Prostate gland (tissue), 2 donors: ENCODE measurements at regions not wholly inside any gene's neighbourhood (a gene's known extent, or its start where the extent isn't known, plus 50 kb on each side); places are given as distances from the start of the nearest gene placed in this dataset.

Experiments used
- DNase-seq: peaks from one replicate; pipeline ENCODE4 v3.0.0-alpha.2; 2019; ENCODE audit warnings: low spot score
- H3K27ac ChIP-seq, 2 donors: fragments of 200-600 bp; sonication (generic); 2 replicates each; pipeline ENCODE4 v1.5.1; 2017 to 2019
- H3K27me3 ChIP-seq: fragments of 200-600 bp; sonication (generic); replicated peaks from 2 replicates; pipeline ENCODE4 v1.5.1; 2019; ENCODE audit not compliant: insufficient read depth
- H3K36me3 ChIP-seq, 2 donors: fragments of 200-600 bp; sonication (generic); 1 replicate in 1 of 2; 2 replicates in 1 of 2; pipeline versions ENCODE4 v1.5.1 to v1.8.1; 2017 to 2019
- H3K4me1 ChIP-seq: fragments of 200-600 bp; sonication (generic); replicated peaks from 2 replicates; pipeline ENCODE4 v1.5.1; 2019
- H3K4me3 ChIP-seq, 2 donors: fragments of 200-600 bp; sonication (generic); 2 replicates each; pipeline ENCODE4 v1.5.1; 2017 to 2019
- H3K9me3 ChIP-seq: fragments of 200-600 bp; sonication (generic); 2 replicates; pipeline ENCODE4 v1.5.1; 2017
- POLR2A ChIP-seq: fragments of 450-650 bp; IDR thresholded peaks from one replicate; pipeline ENCODE4 v1.6.1; 2016; ENCODE audit warnings: antibody characterized with exemption, mild to moderate bottlenecking
- POLR2AphosphoS5 ChIP-seq: sonication (generic); formaldehyde crosslinking; IDR thresholded peaks from one replicate; pipeline ENCODE4 v1.6.1; 2017; ENCODE audit warnings: antibody characterized with exemption
- WGBS: methylation state at CpG from one replicate; pipeline ENCODE4 v1.1.5; 2018; 5-methylcytosine and 5-hydroxymethylcytosine counted together
- intact Hi-C: fragments of 100-400 bp; cut with DNase I; formaldehyde crosslinking; loops from one replicate; pipeline ENCODE4 v1.14.2; 2022
- TF ChIP-seq, protein P1 (sequence below), 4 experiments: fragments of 200-600 bp in 2 of 4; fragments of 450-650 bp in 2 of 4; sonication (generic) in 2 of 4; IDR thresholded peaks; 1 replicate in 3 of 4; 2 replicates in 1 of 4; pipeline ENCODE4 v1.5.1; 2016 to 2019; ENCODE audit warnings: antibody characterized with exemption in 4 of 4, mild to moderate bottlenecking in 2 of 4, moderate library complexity in 2 of 4

DNA sequence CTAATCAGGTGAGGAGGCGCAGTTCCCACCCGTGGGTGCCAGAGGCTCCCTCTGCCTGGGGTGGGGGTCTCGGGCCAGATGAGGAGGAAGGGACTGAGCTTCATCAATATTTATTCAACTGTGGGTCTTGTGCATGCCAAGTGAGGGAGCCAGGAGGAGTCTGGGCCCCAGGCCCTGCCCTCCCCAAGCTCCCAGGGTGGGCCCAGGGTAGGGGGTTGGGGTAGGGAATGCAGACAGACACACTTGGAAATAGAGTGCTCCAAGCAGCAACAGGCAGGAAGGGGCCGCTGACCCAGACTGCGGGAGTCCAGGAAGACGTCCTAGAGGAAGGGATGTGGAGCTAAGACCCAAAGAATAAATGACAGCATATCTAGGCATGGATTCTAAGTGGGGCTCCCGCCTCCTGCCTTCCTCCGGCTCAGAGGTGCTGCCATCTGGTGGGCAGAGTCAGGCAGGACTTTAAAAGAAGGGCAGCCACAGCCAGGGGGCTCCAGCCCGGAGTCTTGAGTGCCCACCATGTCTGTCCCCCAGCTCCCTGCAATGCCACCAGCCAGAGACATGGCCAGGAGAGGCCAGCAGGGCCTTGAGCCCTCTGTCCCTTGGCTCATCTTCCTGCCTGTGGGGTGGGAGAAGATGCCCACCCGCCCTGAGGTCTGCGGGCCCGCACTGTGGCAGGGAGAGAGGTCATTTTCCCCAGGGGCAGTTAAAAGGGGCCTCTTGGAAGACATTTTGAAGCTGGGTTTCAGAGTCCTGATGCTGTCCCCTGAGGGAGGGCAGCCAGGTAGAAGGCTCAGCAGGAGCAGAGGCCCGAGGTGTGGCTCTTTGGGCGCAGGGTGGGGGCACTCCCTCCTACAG lies 70.1 kb downstream of the PHETA1 start:
- TF ChIP-seq POLR2AphosphoS5 (no peak), POLR2A (no peak)
- TF ChIP-seq, protein P1, sequence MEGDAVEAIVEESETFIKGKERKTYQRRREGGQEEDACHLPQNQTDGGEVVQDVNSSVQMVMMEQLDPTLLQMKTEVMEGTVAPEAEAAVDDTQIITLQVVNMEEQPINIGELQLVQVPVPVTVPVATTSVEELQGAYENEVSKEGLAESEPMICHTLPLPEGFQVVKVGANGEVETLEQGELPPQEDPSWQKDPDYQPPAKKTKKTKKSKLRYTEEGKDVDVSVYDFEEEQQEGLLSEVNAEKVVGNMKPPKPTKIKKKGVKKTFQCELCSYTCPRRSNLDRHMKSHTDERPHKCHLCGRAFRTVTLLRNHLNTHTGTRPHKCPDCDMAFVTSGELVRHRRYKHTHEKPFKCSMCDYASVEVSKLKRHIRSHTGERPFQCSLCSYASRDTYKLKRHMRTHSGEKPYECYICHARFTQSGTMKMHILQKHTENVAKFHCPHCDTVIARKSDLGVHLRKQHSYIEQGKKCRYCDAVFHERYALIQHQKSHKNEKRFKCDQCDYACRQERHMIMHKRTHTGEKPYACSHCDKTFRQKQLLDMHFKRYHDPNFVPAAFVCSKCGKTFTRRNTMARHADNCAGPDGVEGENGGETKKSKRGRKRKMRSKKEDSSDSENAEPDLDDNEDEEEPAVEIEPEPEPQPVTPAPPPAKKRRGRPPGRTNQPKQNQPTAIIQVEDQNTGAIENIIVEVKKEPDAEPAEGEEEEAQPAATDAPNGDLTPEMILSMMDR (IDR thresholded peaks at IDR 0.05): peak; percentile 63 to 85 (median 75)
- 59% methylated on average over 13 of the region's 14 CpGs for WGBS
- intact Hi-C loops: no loop called here
- peak; percentile 12 for DNase-seq
- no peak overlapping the region for H3K27ac ChIP-seq
- no peaks in the 10 kb centered on the region for H3K4me1 ChIP-seq
- H3K9me3 ChIP-seq: no peaks in the 10 kb centered on the region
- no peaks in the 10 kb centered on the region for H3K27me3 ChIP-seq
- H3K36me3 ChIP-seq: no peaks in the 10 kb centered on the region
- H3K4me3 ChIP-seq: no peak overlapping the region

DNA sequence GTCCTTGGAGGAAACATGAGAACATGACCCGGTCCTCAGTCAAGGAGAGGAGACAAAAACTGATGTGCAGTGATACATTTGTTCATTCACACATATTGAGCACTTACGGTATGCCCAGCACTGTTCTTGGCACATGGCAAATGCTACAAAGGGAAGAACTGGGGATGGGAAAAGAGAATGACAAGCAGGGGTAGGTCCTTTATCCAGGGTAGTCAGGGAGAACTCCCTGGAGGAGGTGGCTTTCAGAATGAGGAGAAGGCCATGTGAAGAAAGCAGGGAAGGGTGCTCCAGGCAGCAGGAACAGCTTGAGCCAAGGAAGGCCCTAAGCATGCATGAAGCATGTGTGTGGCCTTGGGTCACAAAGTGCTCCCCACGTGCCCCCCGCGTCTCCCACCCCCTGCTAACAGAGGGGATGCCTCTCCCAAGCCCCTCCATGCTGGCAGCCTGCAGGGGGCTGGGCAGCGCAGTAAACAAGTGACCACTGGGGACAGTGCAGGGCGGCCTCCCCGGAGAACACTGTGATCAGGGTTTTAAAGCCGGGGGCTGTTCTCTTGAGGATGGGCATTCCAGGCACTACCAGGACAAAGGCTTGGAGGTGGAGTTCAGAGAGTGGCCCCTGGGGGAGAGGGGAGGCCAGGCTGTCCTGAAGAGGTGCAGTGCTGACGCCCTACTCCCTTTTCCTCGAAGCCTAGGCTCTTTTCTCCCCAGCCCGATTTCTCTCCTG lies 71.0 kb downstream of the PHETA1 start:
- TF ChIP-seq POLR2AphosphoS5 (no peak), POLR2A (no peak)
- TF ChIP-seq, protein P1 (IDR thresholded peaks at IDR 0.05): no peak
- Histone ChIP-seq H3K27ac (no peak overlapping the region), H3K36me3 (no peaks in the 10 kb centered on the region), H3K9me3 (no peaks in the 10 kb centered on the region), H3K4me3 (no peak overlapping the region), H3K27me3 (no peaks in the 10 kb centered on the region), H3K4me1 (no peaks in the 10 kb centered on the region)
- no peak for DNase-seq
- WGBS: 78% methylated on average over 11 of the region's 12 CpGs
- intact Hi-C loops: no loop called here

DNA sequence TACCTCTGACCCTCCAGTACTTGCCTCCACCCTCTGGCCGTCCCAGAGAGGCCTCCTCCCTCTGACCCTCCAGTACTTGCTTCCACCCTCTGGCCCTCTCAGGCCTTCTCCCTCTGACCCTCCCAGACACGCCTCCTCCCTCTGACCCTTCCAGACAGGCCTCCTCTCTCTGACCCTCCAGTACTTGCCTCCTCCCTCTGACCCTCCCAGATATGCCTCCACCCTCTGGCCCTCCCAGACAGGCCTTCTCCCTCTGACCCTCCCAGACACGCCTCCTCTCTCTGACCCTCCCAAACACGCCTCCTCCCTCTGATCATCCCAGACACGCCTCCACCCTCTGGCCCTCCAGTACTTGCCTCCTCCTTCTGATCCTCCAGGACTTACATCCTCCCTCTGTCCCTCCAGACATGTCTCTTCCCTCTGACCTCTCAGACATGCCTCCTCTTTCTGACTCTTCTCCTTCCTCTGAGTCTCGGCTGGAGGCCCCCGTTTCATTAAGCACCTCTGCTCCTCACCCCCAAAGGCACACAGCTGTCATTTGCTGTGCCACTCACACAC lies 71.9 kb downstream of the PHETA1 start:
- no peak for DNase-seq
- H3K9me3 ChIP-seq: no peaks in the 10 kb centered on the region
- no peaks in the 10 kb centered on the region for H3K27me3 ChIP-seq
- H3K4me3 ChIP-seq: no peak overlapping the region
- intact Hi-C loops: no loop called here
- no peaks in the 10 kb centered on the region for H3K4me1 ChIP-seq
- TF ChIP-seq, protein P1 (IDR thresholded peaks at IDR 0.05): no peak
- no peak for TF ChIP-seq POLR2A
- TF ChIP-seq POLR2AphosphoS5: no peak
- no peaks in the 10 kb centered on the region for H3K36me3 ChIP-seq
- WGBS: 84% methylated on average over 7 of the region's 7 CpGs
- no peak overlapping the region for H3K27ac ChIP-seq

DNA sequence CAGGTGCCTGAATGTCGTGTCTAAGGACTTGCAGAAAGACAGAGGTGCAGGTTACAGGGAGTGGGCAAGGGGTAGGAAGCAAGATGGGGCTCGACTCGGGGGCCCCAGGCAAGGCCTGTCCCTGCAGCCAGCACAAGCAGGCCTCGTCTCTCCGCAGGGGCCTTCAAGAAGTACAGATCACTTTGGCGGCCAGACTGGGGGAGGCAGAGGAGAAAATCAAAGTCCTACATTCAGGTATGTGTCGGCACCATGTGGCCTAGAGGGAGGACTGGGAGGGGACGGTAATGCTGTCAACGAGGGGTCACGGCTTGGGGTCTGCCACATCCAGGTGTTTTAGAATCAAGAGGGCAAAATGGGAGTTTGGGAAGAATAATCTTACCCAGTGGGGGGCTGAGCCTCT lies 73.7 kb downstream of the PHETA1 start:
- WGBS: 78% methylated on average over 10 of the region's 10 CpGs
- TF ChIP-seq, protein P1 (IDR thresholded peaks at IDR 0.05): no peak
- TF ChIP-seq POLR2A (no peak), POLR2AphosphoS5 (no peak)
- Histone ChIP-seq H3K4me1 (no peaks in the 10 kb centered on the region), H3K27ac (no peak overlapping the region), H3K9me3 (no peaks in the 10 kb centered on the region), H3K27me3 (no peaks in the 10 kb centered on the region), H3K4me3 (no peak overlapping the region), H3K36me3 (no peaks in the 10 kb centered on the region)
- DNase-seq: no peak
- intact Hi-C loops: no loop called here
